ENCODE measurements at regions not wholly inside any gene's neighbourhood (a gene's known extent, or its start where the extent isn't known, plus 50 kb on each side); places are given as distances from the start of the nearest gene placed in this dataset.

- TF ChIP-seq CTCF (conservative IDR thresholded peaks at IDR 0.05 in 1 of 2, IDR thresholded peaks at IDR 0.05 in 1 of 2; ENCODE audit: extremely low read depth in 1 of 2, insufficient read depth in 1 of 2, low read depth in 1 of 2, low read length in 2 of 2) (peak in 1 of 2 donors; percentile 30), EZH2 (IDR thresholded peaks at IDR 0.05; ENCODE audit: borderline replicate concordance, low read length) (no peak)
Measured at GRCh38 chr3:177447938-177448337, 250.7 kb upstream of the TBL1XR1 start.

Data from mammary epithelial cell (primary cell).